HepG2 (cell line): ENCODE measurements at regions not wholly inside any gene's neighbourhood (a gene's known extent, or its start where the extent isn't known, plus 50 kb on each side); places are given as distances from the start of the nearest gene placed in this dataset.

Experiments used
- GATA4 ChIP-seq: sonication (generic); IDR thresholded peaks from 2 replicates; pipeline ENCODE4 v1.6.1; 2016; ENCODE audit warnings: antibody characterized with exemption, low read depth, borderline replicate concordance
- MAFK ChIP-seq, 2 experiments: IDR thresholded peaks in 1 of 2; conservative IDR thresholded peaks in 1 of 2; 2 replicates each; pipeline ENCODE4 v1.6.1; 2011; ENCODE audit warnings: improper control_type of control experiment in 2 of 2, low read length in 2 of 2
- MED1 ChIP-seq: sonication (generic); formaldehyde crosslinking; IDR thresholded peaks from 2 replicates; pipeline ENCODE4 v1.4.0; 2020; ENCODE audit warnings: missing genetic modification reagents
- NCOA1 ChIP-seq: sonication (generic); formaldehyde crosslinking; IDR thresholded peaks from 2 replicates; pipeline ENCODE4 v1.9.0; 2021; ENCODE audit warnings: missing genetic modification reagents
- NR0B2 ChIP-seq: sonication (generic); formaldehyde crosslinking; IDR thresholded peaks from 2 replicates; pipeline ENCODE4 v1.4.0; 2020; ENCODE audit warnings: mild to moderate bottlenecking, missing genetic modification reagents
- PATZ1 ChIP-seq: sonication (generic); formaldehyde crosslinking; IDR thresholded peaks from 2 replicates; pipeline ENCODE4 v1.4.0; 2020; ENCODE audit warnings: missing genetic modification reagents
- POGZ ChIP-seq: sonication (generic); formaldehyde crosslinking; IDR thresholded peaks from 2 replicates; pipeline ENCODE4 v1.4.0; 2020; ENCODE audit warnings: mild to moderate bottlenecking, missing genetic modification reagents
- PRMT3 ChIP-seq: sonication (generic); formaldehyde crosslinking; IDR thresholded peaks from 2 replicates; pipeline ENCODE4 v1.8.1; 2022; ENCODE audit warnings: low read depth, mild to moderate bottlenecking, moderate library complexity, missing genetic modification reagents, borderline replicate concordance
- SRSF1 ChIP-seq: fragments of 200-400 bp; formaldehyde crosslinking; optimal IDR thresholded peaks from 2 replicates; pipeline ENCODE3; 2017; ENCODE audit warnings: mild to moderate bottlenecking, low read depth, low read length, moderate library complexity
- SRY ChIP-seq: sonication (generic); formaldehyde crosslinking; IDR thresholded peaks from 2 replicates; pipeline ENCODE4 v1.8.0; 2022; ENCODE audit warnings: mild to moderate bottlenecking, missing genetic modification reagents
- ZBTB3 ChIP-seq: sonication (generic); formaldehyde crosslinking; IDR thresholded peaks from 2 replicates; pipeline ENCODE4 v1.4.0; 2020; ENCODE audit warnings: low read depth, mild to moderate bottlenecking, moderate library complexity, missing genetic modification reagents, borderline replicate concordance
- ZFP90 ChIP-seq: sonication (generic); formaldehyde crosslinking; IDR thresholded peaks from 2 replicates; pipeline ENCODE4 v1.8.0; 2022; ENCODE audit warnings: missing genetic modification reagents, mild to moderate bottlenecking, inconsistent platforms, borderline replicate concordance
- ZNF18 ChIP-seq: sonication (generic); formaldehyde crosslinking; IDR thresholded peaks from 2 replicates; pipeline ENCODE4 v1.8.0; 2022; ENCODE audit warnings: mild to moderate bottlenecking, missing genetic modification reagents; ENCODE audit not compliant: insufficient replicate concordance
- ZNF180 ChIP-seq: sonication (generic); formaldehyde crosslinking; IDR thresholded peaks from 2 replicates; pipeline ENCODE4 v1.4.0; 2020; ENCODE audit warnings: low read depth, missing genetic modification reagents, borderline replicate concordance
- ZNF501 ChIP-seq: sonication (generic); formaldehyde crosslinking; IDR thresholded peaks from 2 replicates; pipeline ENCODE4 v1.5.1; 2020; ENCODE audit warnings: mild to moderate bottlenecking, moderate library complexity, missing genetic modification reagents
- ZNF557 ChIP-seq: sonication (generic); formaldehyde crosslinking; IDR thresholded peaks from 2 replicates; pipeline ENCODE4 v1.4.0; 2020; ENCODE audit warnings: missing genetic modification reagents
- ZNF841 ChIP-seq: sonication (generic); formaldehyde crosslinking; IDR thresholded peaks from 2 replicates; pipeline ENCODE4 v1.8.1; 2023; ENCODE audit warnings: missing genetic modification reagents, borderline replicate concordance
- ZSCAN25 ChIP-seq: sonication (generic); formaldehyde crosslinking; IDR thresholded peaks from 2 replicates; pipeline ENCODE4 v1.8.0; 2022; ENCODE audit warnings: mild to moderate bottlenecking, missing genetic modification reagents
- TF ChIP-seq, protein P1 (sequence below): sonication (generic); formaldehyde crosslinking; IDR thresholded peaks from 2 replicates; pipeline ENCODE4 v1.4.0; 2020; ENCODE audit warnings: missing genetic modification reagents, borderline replicate concordance

GRCh38 chr3:11717768-11718636 is 74.3 kb upstream of the VGLL4 start (continued):
- TF ChIP-seq PATZ1 (CRISPR knock-in tag), result 0 out of 2 replicates have a peak, but pooled peaks have one; percentile 16
- no peak for TF ChIP-seq NCOA1 (CRISPR knock-in tag)
- TF ChIP-seq ZNF841 (CRISPR knock-in tag), result no peak
- TF ChIP-seq, protein P1, sequence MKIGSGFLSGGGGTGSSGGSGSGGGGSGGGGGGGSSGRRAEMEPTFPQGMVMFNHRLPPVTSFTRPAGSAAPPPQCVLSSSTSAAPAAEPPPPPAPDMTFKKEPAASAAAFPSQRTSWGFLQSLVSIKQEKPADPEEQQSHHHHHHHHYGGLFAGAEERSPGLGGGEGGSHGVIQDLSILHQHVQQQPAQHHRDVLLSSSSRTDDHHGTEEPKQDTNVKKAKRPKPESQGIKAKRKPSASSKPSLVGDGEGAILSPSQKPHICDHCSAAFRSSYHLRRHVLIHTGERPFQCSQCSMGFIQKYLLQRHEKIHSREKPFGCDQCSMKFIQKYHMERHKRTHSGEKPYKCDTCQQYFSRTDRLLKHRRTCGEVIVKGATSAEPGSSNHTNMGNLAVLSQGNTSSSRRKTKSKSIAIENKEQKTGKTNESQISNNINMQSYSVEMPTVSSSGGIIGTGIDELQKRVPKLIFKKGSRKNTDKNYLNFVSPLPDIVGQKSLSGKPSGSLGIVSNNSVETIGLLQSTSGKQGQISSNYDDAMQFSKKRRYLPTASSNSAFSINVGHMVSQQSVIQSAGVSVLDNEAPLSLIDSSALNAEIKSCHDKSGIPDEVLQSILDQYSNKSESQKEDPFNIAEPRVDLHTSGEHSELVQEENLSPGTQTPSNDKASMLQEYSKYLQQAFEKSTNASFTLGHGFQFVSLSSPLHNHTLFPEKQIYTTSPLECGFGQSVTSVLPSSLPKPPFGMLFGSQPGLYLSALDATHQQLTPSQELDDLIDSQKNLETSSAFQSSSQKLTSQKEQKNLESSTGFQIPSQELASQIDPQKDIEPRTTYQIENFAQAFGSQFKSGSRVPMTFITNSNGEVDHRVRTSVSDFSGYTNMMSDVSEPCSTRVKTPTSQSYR, result no peak
- TF ChIP-seq ZFP90 (CRISPR knock-in tag), result no peak
- TF ChIP-seq NR0B2 (CRISPR knock-in tag), result no peak
- no peak for TF ChIP-seq ZNF501 (CRISPR knock-in tag)
- no peak for TF ChIP-seq ZNF18 (CRISPR knock-in tag)
- TF ChIP-seq MED1, result no peak
- TF ChIP-seq PRMT3 (CRISPR knock-in tag), result no peak
- no peak for TF ChIP-seq GATA4
- TF ChIP-seq ZBTB3, result no peak
- TF ChIP-seq MAFK (conservative IDR thresholded peaks at IDR 0.05 in 1 of 2, IDR thresholded peaks at IDR 0.05 in 1 of 2; ENCODE audit: low read length in 2 of 2), result no peak
- no peak for TF ChIP-seq ZNF180
- TF ChIP-seq POGZ (CRISPR knock-in tag), result no peak
- no peak for TF ChIP-seq ZNF557 (CRISPR knock-in tag)
- no peak for TF ChIP-seq SRSF1
- TF ChIP-seq SRY (CRISPR knock-in tag), result no peak
- TF ChIP-seq ZSCAN25, result no peak
